HG02678 (cell line): ENCODE measurements at regions not wholly inside any gene's neighbourhood (a gene's known extent, or its start where the extent isn't known, plus 50 kb on each side); places are given as distances from the start of the nearest gene placed in this dataset.
"Not testable (repeated sequence)": the region's sequence is repeated elsewhere in the genome, so short reads cannot be mapped to it uniquely, and the experiment has no call there.

Experiments
- ATAC-seq: cut with Tn5 transposase; IDR thresholded peaks from one replicate; pipeline ENCODE4 v1.9.1; 2021; ENCODE audit warnings: mild to moderate bottlenecking, moderate library complexity; ENCODE audit not compliant: unreplicated experiment

DNA sequence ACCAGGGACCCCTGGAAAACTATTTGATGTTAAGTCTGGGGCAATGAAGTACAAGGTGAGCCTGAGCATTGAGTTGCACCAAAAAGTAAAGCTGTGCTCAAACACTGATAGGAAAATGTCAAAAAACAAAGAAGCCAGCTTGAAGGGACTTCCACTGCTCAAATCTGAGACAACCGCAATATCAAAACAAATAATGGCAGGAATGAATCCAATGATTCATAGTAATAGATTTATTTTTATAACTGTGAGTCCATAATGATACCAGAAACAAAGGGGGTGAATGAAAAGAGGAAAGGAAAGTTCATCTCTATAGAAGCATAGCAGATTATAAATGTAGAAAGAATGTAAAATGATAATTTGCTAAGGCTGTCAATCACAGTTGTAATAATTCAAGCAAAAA lies 237.3 kb upstream of the ZBTB20 start:
- no peak for ATAC-seq

GRCh38 chr3:115385774-115386730 lies 237.3 kb upstream of the GAP43 start:
- ATAC-seq = no peak

DNA sequence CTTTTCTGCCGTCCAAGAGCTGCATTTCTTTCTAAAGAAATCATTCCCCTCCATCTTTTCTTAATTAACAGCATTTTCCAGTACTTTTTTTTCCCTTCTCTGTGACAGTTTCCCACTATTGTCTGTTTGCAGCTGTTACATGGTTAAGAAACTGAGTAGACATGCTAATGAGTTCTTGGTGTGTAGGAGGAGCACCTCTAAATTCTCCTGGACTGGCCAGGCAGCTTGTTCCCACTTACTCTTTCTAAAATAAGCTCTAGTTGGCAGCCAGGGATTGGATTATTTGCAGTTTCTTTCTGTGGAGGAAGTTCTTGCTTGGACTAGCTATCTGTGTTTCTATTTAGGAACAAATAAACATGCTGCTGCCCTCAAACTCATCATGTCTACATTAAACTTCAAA lies 235.1 kb upstream of the GAP43 start:
- ATAC-seq = no peak

DNA sequence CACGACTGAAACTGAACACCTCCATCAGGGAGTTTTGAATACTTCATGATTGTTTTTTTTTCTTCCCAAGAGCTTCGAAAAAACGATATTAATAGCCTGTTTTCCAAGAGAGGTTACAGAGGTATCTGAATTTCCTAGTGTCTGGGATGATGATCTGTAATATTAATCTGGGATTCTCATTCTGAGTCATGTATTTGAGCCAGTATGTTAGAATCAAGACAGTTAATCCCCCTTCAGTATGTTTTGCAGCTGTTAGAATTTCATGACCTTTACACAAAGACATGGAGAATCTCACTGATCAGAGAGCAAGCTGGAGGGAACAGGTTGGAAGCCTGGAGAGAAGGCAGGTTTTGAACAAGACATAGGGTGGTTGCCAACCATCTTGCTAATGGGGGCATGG lies 234.5 kb upstream of the GAP43 start:
- ATAC-seq = no peak

GRCh38 chr3:115396801-115397200 lies 226.5 kb upstream of the GAP43 start:
- ATAC-seq = no peak

DNA sequence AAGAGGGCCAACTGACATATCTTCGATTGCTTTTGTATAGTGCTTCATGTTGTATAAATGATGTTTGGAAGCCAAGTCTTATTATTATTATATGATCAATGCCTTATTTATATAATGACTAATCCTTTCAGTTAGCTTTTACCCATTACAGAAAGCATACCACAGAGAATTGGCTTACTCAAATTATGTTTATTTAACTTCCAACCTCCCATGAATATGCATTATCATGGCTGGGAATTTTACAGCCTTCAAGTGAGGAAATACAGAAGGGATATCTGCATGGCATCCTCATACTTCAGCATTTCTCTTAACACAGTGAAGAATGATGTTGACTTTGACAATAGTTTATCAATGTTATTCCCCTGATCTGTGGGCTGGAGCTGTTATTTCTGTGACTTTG lies 225.9 kb upstream of the GAP43 start:
- ATAC-seq = no peak

- no peak for ATAC-seq
These were observed 224.8 kb upstream of the GAP43 start for GRCh38 chr3:115398506-115398905.

DNA sequence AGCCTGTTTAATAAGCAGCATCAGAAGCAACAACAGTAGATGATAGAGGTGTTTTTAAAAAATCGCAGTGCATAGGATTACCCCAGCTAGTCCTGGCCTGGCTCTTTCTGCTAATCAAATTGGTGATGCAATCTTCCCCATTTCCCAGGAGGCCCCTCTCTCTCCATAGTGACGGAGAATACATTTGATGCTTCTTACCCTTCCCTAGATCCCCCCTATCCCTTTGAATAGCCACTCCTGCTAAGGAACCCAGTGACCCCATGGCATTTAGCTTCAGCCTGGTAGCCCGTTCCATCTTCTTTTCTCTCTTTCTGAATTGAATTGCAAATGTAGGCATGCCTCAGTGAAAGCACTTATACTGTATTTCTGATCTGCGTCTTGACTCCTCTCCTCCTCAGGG lies 223.6 kb upstream of the GAP43 start:
- ATAC-seq = no peak

GRCh38 chr3:115401298-115401697 lies 222.0 kb upstream of the GAP43 start:
- ATAC-seq = no peak

- ATAC-seq = no peak
These were observed 221.3 kb upstream of the GAP43 start for GRCh38 chr3:115401851-115402501.

- no peak for ATAC-seq
These were observed 220.7 kb upstream of the GAP43 start for GRCh38 chr3:115402651-115403050.

- no peak for ATAC-seq
These were observed 219.5 kb upstream of the GAP43 start for GRCh38 chr3:115403786-115404185.

GRCh38 chr3:115409596-115409995 lies 213.7 kb upstream of the GAP43 start:
- ATAC-seq = no peak

DNA sequence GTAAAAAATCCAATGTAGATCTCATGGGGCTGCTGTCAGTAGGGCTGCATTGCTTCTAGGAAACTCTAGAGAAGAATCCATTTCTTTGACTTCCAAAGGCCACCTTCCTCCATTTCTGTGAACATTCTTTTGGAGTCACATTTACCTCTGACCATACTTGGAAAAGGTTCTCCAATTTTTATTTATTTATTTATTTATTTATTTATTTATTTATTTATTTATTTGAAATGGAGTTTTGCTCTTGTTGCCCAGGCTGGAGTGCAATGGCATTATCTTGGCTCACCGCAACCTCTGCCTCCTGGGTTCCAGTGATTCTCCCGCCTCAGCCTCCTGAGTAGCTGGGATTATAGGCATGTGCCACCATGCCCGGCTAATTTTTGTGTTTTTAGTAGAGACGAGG lies 208.7 kb upstream of the GAP43 start:
- ATAC-seq = not testable (repeated sequence)

- no peak for ATAC-seq
These were observed 207.9 kb upstream of the GAP43 start for GRCh38 chr3:115415246-115415996.

- ATAC-seq = no peak
These were observed 204.7 kb upstream of the GAP43 start for GRCh38 chr3:115418583-115418982.

DNA sequence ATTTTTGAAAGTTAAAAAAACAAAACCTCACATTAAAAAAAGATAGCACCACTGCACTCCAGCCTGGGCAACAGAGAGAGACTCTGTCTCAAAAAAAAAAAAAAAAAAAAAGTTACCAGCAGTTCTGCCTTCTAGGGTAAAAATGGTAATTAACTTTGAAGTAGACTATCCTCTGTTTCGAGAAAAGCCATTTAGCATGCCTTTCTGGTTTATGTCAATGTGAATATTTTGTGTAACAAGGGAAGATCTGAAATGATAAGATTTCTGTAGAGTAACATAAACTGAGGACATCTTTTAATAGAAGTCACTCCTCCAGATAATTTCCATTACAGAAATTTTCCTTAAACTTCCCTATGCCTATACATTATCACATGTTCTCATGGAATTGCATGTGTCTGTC lies 203.2 kb upstream of the GAP43 start:
- no peak for ATAC-seq

- no peak for ATAC-seq
These were observed 200.1 kb upstream of the GAP43 start for GRCh38 chr3:115423170-115423569.

DNA sequence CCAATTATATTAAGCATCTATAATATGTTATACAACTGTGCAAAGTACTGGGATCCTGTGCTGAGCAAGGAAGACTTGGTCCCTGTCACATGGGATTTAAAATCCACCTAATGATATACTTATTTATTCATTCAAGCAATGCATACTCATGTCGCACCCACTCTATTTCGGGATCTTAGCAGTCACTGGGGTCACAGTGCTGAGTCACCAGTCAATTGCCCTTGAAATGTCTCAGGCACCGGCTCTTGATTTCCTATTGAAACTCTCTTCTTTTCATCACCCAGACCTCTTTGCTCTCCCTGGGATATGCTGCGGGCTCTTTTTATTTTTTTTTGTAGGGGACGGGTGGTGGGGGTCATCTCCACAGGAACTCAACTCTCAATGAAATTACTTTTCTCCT lies 194.5 kb upstream of the GAP43 start:
- ATAC-seq = no peak

DNA sequence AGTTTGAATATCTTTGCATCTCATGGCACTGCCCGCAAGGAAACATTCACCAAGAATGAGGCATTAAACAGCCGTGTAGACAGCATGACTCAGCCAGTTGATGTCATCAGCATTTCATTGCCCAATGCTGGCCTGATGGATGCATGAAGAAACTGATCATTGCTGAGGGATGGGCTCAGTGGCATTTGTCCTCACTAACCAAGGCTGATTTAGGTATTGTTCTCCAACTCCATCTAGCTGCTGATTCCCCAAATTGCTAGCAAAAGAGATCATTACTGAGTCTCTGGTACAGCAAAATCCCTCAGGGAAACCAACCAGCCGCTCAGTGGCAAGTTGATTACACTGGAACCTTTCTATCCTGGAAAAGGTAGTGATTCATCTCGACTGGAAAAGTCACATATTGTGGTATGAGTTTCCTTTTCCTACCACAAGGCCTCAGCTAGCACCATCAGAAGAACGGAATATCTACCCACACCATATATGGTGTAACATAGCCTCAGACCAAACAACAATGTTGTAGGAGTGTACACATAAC lies 186.5 kb upstream of the GAP43 start:
- ATAC-seq = no peak

DNA sequence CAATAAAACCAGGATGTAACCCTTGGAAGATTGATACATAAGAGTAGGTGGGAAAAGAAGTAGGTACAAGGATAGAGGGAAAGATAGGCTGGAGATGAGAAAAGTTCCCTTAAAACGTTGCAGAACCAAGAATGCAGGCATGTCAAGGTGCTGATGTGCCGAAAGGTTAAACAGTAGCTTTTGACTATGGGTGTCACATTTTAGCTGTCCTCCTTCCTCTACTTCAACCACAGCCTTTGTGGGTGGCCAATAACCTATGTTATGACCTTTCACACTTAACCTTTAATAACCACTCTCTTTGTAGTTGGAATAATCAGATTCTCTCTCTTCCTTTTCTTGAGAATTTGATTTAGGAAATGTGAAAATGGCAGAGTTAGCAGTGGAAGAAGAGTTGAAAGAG lies 184.5 kb upstream of the GAP43 start:
- ATAC-seq = no peak
